Astrocyte of the cerebellum (primary cell): ENCODE measurements at regions not wholly inside any gene's neighbourhood (a gene's known extent, or its start where the extent isn't known, plus 50 kb on each side); places are given as distances from the start of the nearest gene placed in this dataset.

Experiments used
- DNase-seq: peaks from one replicate; pipeline ENCODE4 v3.0.0-alpha.2; 2011; ENCODE audit warnings: low read depth
- H3K4me3 ChIP-seq: 2 replicates; pipeline ENCODE4 v1.5.1; 2011; ENCODE audit warnings: mild to moderate bottlenecking, low read depth, low read length, moderate library complexity
- in situ Hi-C: cut with HindIII; loops from 2 replicates; pipeline ENCODE4 v1.10.0; 2017; ENCODE audit warnings: low sequenced_read_pairs
- TF ChIP-seq, protein P1 (sequence below): IDR thresholded peaks from 2 replicates; pipeline ENCODE4 v1.5.1; 2012; ENCODE audit warnings: low read length, low read depth, moderate library complexity, mild to moderate bottlenecking; ENCODE audit errors: missing control alignments

GRCh38 chr7:54907981-54908380 is 110.8 kb upstream of the EGFR start:
- no peak for DNase-seq
- in situ Hi-C loops = no loop called here
- TF ChIP-seq, protein P1, sequence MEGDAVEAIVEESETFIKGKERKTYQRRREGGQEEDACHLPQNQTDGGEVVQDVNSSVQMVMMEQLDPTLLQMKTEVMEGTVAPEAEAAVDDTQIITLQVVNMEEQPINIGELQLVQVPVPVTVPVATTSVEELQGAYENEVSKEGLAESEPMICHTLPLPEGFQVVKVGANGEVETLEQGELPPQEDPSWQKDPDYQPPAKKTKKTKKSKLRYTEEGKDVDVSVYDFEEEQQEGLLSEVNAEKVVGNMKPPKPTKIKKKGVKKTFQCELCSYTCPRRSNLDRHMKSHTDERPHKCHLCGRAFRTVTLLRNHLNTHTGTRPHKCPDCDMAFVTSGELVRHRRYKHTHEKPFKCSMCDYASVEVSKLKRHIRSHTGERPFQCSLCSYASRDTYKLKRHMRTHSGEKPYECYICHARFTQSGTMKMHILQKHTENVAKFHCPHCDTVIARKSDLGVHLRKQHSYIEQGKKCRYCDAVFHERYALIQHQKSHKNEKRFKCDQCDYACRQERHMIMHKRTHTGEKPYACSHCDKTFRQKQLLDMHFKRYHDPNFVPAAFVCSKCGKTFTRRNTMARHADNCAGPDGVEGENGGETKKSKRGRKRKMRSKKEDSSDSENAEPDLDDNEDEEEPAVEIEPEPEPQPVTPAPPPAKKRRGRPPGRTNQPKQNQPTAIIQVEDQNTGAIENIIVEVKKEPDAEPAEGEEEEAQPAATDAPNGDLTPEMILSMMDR = no peak
- no peak overlapping the region for H3K4me3 ChIP-seq

DNA sequence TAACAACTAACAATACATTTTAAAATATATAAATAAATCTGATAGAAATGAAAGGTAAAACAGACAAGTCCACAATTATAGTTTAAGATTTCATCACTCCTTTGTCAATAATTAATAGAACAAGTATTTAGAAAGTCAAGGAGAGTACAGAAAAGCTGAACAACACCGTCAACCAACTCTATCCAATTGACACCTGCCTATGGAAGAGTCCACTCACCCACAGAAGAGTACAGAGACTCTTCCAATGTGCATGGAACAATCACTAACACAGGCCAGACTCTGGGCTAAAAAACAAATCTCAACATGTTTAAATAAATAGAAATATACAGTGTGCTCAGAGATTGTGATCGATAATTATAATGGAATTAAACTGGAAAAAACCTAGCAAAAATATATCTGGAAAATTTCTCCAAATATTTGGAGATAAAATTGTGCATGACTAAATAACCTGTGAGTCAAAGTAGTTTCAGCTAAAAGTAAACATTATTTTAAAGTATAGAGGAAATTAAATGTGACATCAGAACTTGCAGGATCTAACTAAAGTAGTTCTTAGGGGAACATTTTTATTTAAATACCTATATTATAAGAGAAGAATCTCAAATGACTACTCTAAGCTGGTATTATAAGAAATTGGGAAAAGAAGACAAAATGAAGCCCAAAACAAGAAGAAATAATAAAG is 109.9 kb upstream of the EGFR start:
- DNase-seq = no peak
- no peak overlapping the region for H3K4me3 ChIP-seq
- TF ChIP-seq, protein P1 = no peak
- in situ Hi-C loops = no loop called here

DNA sequence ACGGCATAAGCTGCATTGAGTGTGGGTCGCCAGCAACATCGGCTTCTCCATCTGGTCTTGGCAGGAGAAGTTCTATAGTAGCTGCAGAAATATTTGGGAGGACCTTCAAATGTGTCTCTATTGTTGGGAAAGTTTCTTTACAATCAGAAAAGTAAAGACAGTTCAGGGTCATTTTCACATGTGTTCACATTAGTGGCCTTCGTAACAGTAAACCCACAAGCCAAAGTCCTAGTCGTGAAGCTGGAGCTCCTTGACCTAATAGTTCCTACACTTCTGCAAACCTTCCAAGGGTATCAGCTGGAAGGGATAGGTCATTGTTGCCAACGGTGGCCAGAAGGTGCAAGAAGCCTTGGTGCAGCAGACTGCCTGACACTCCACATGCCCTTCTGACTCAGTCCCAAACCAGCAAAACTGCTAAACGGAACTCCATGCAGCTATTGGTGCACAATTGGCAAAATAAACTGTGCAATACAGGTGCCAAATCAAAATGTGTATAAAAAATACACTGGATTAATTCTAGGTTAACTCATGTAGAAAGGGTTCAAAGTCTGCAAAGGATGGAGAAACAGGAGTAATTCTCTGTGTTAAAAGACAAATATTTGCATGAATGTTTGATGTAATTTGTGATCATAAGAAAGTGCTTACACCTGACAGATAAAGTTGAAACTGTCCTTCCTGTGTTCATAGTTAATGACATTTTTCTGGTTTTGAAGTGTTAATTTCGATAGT is 102.8 kb upstream of the EGFR start:
- DNase-seq = no peak
- in situ Hi-C loops = no loop called here

DNA sequence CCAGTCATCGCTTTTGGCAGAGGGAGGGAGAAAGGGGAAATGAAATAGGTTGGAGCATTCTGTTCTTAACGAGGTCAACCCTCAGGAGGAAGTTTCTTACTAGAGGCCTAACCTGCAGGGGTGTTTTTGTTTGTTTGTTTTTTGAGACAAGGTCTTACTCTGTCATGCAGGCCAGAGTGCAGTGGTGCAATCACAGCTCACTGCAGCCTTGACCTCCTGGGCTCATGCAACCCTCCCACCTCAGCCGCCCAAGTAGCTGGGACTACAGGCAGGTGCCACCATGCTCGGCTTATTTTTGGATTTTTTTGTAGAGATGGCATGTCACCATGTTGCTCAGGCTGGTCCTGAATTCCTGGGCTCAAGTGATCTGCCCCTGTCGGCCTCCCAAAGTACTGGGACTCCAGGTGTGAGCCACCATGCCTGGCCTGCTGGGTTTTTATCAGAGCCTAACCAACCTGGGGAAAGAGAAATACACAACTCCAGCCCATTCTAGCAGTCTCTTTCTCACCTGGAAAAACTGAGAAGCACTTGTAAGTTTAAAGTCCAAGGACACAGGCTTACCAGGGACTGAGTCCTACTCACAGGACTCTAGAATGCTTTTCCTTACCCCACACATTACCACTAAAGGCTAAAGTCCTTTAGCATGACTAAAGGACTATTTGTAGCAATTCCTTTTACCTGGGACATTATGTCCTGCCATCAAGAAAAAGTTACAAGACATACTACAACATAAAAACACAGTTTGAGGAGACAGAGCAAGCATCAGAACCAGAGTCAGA is 101.0 kb upstream of the EGFR start:
- in situ Hi-C loops = no loop called here
- no peak overlapping the region for H3K4me3 ChIP-seq
- TF ChIP-seq, protein P1 = no peak
- DNase-seq = no peak

More for the DNA sequence above, 102.8 kb upstream of the EGFR start:
- TF ChIP-seq, protein P1 = no peak
- no peak overlapping the region for H3K4me3 ChIP-seq

- TF ChIP-seq, protein P1 = no peak
- no peak for DNase-seq
- no peak overlapping the region for H3K4me3 ChIP-seq
- in situ Hi-C loops = no loop called here
Measured at GRCh38 chr7:54921116-54921515, 97.7 kb upstream of the EGFR start.

DNA sequence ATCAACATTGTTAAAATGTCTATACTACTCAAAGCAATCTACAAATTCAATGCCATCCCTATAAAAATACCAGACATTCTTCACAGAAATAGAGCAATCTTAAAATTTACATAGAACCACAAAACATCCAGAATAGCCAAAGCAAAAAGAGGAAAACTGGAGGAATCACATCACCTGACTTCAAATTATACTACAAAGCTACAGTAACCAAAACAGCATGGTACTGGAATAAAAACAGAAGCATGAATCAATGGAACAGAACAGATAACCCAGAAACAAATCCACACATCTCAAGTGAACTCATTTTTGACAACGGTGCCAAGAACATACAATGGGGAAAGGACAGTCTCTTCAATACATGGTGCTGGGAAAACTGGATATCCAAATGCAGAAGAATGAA is 87.3 kb upstream of the EGFR start:
- TF ChIP-seq, protein P1 = no peak
- H3K4me3 ChIP-seq = no peak overlapping the region
- in situ Hi-C loops = no loop called here
- DNase-seq = no peak
